ENCODE measurements at regions not wholly inside any gene's neighbourhood (a gene's known extent, or its start where the extent isn't known, plus 50 kb on each side); places are given as distances from the start of the nearest gene placed in this dataset.

- TF ChIP-seq CTCF (IDR thresholded peaks at IDR 0.05) (no peak), POLR2A (IDR thresholded peaks at IDR 0.05; ENCODE audit: low read length) (no peak), RNF2 (IDR thresholded peaks at IDR 0.05; ENCODE audit: borderline replicate concordance, low read depth) (no peak), MYC (IDR thresholded peaks at IDR 0.05; ENCODE audit: borderline replicate concordance, low read length) (no peak), EP300 (IDR thresholded peaks at IDR 0.05) (no peak), ELK1 (IDR thresholded peaks at IDR 0.05; ENCODE audit: low read depth, low read length) (no peak), EHMT2 (IDR thresholded peaks at IDR 0.05; ENCODE audit: low read depth) (no peak), JUNB (IDR thresholded peaks at IDR 0.05) (no peak), BHLHE40 (IDR thresholded peaks at IDR 0.05; ENCODE audit: low read depth, low read length) (no peak), PBX3 (IDR thresholded peaks at IDR 0.05) (no peak)
Observed at GRCh38 chr14:106023411-106023810, 497.0 kb downstream of the TMEM121 start.
